Vagina (tissue), 2 donors: ENCODE measurements at regions not wholly inside any gene's neighbourhood (a gene's known extent, or its start where the extent isn't known, plus 50 kb on each side); places are given as distances from the start of the nearest gene placed in this dataset.

Experiments
- DNase-seq, 2 donors: peaks; one replicate each; pipeline ENCODE4 v3.0.0-alpha.2; 2017; ENCODE audit errors: extremely low spot score in 2 of 2
- H3K27ac ChIP-seq: fragments of 200-600 bp; sonication (generic); one replicate; pipeline ENCODE4 v1.5.1; 2019
- H3K27me3 ChIP-seq: fragments of 200-600 bp; sonication (generic); one replicate; pipeline ENCODE4 v1.5.1; 2019
- H3K36me3 ChIP-seq, 2 donors: fragments of 200-600 bp; sonication (generic); one replicate each; pipeline ENCODE4 v1.5.1; 2017 to 2019
- H3K4me1 ChIP-seq: fragments of 200-600 bp; sonication (generic); one replicate; pipeline ENCODE4 v1.5.1; 2019
- H3K4me3 ChIP-seq, 2 donors: fragments of 200-600 bp; sonication (generic); 1 replicate in 1 of 2; 2 replicates in 1 of 2; pipeline ENCODE4 v1.5.1; 2016 to 2019
- H3K9me3 ChIP-seq: fragments of 200-600 bp; sonication (generic); one replicate; pipeline ENCODE4 v1.5.1; 2019
- CTCF ChIP-seq, 3 experiments: fragments of 450-650 bp in 2 of 3; fragments of 200-600 bp in 1 of 3; sonication (generic) in 1 of 3; IDR thresholded peaks; one replicate each; pipeline ENCODE4 v1.5.1; 2017 to 2019; ENCODE audit warnings: antibody characterized with exemption in 3 of 3, mild to moderate bottlenecking in 2 of 3, moderate library complexity in 2 of 3
- POLR2A ChIP-seq, 2 donors: fragments of 450-650 bp; IDR thresholded peaks; one replicate each; pipeline ENCODE4 v1.6.1; 2017; ENCODE audit warnings: antibody characterized with exemption in 2 of 2, mild to moderate bottlenecking in 2 of 2, moderate library complexity in 2 of 2
- POLR2AphosphoS5 ChIP-seq, 2 donors: sonication (generic); formaldehyde crosslinking; IDR thresholded peaks; one replicate each; pipeline ENCODE4 v1.9.0; 2017; ENCODE audit warnings: antibody characterized with exemption in 2 of 2, mild to moderate bottlenecking in 2 of 2, low read depth in 1 of 2; ENCODE audit not compliant: insufficient read depth in 1 of 2
- intact Hi-C: fragments of 100-400 bp; cut with DNase I; formaldehyde crosslinking; loops from one replicate; pipeline ENCODE4 v1.15.1; 2023

- H3K27me3 ChIP-seq: no peaks in the 10 kb centered on the region
- no peaks in the 10 kb centered on the region for H3K9me3 ChIP-seq
- no peak overlapping the region for H3K4me3 ChIP-seq
- peaks cover 16% of the 10 kb centered on the region for H3K4me1 ChIP-seq
- DNase-seq: no peak
- intact Hi-C loops: no loop called here
- TF ChIP-seq POLR2AphosphoS5 (IDR thresholded peaks at IDR 0.05; ENCODE audit: insufficient read depth in 1 of 2, low read depth in 1 of 2) (no peak), POLR2A (IDR thresholded peaks at IDR 0.05) (no peak), CTCF (IDR thresholded peaks at IDR 0.05) (no peak)
- H3K27ac ChIP-seq: no peak overlapping the region
- no peaks in the 10 kb centered on the region for H3K36me3 ChIP-seq
Observed at GRCh38 chr12:58588770-58589169, 331.5 kb downstream of the LRIG3 start.

GRCh38 chr12:58592475-58593207 is 327.7 kb downstream of the LRIG3 start:
- TF ChIP-seq POLR2A (IDR thresholded peaks at IDR 0.05) (no peak), POLR2AphosphoS5 (IDR thresholded peaks at IDR 0.05; ENCODE audit: insufficient read depth in 1 of 2, low read depth in 1 of 2) (peak in 1 of 2 donors; percentile 63)
- Histone ChIP-seq H3K9me3 (no peaks in the 10 kb centered on the region), H3K36me3 (no peaks in the 10 kb centered on the region), H3K4me3 (no peak overlapping the region), H3K27ac (no peak overlapping the region), H3K27me3 (no peaks in the 10 kb centered on the region), H3K4me1 (peaks cover 19% of the 10 kb centered on the region)
- intact Hi-C loops: no loop called here
- no peak for DNase-seq

- Histone ChIP-seq H3K27me3 (no peaks in the 10 kb centered on the region), H3K9me3 (no peaks in the 10 kb centered on the region), H3K36me3 (no peaks in the 10 kb centered on the region), H3K4me1 (peaks cover 19% of the 10 kb centered on the region), H3K27ac (peak overlapping the region; percentile 32), H3K4me3 (no peak overlapping the region)
- intact Hi-C loops: no loop called here
- no peak for DNase-seq
- TF ChIP-seq POLR2A (IDR thresholded peaks at IDR 0.05) (no peak), CTCF (IDR thresholded peaks at IDR 0.05) (no peak), POLR2AphosphoS5 (IDR thresholded peaks at IDR 0.05; ENCODE audit: insufficient read depth in 1 of 2, low read depth in 1 of 2) (no peak)
Observed at GRCh38 chr12:58593557-58594304, 326.6 kb downstream of the LRIG3 start.

GRCh38 chr12:58596381-58596780 is 323.9 kb downstream of the LRIG3 start:
- no peak overlapping the region for H3K4me3 ChIP-seq
- no peaks in the 10 kb centered on the region for H3K9me3 ChIP-seq
- H3K27ac ChIP-seq: no peak overlapping the region
- H3K27me3 ChIP-seq: no peaks in the 10 kb centered on the region
- no peak for TF ChIP-seq POLR2AphosphoS5 (IDR thresholded peaks at IDR 0.05; ENCODE audit: insufficient read depth in 1 of 2, low read depth in 1 of 2)
- TF ChIP-seq POLR2A (IDR thresholded peaks at IDR 0.05): no peak
- TF ChIP-seq CTCF (IDR thresholded peaks at IDR 0.05): no peak
- H3K36me3 ChIP-seq: no peaks in the 10 kb centered on the region
- intact Hi-C loops: no loop called here
- DNase-seq: no peak
- H3K4me1 ChIP-seq: peaks cover 19% of the 10 kb centered on the region

- Histone ChIP-seq H3K4me1 (no peaks in the 10 kb centered on the region), H3K9me3 (no peaks in the 10 kb centered on the region), H3K27ac (no peak overlapping the region), H3K27me3 (no peaks in the 10 kb centered on the region), H3K36me3 (no peaks in the 10 kb centered on the region), H3K4me3 (no peak overlapping the region)
- DNase-seq: no peak
- intact Hi-C loops: no loop called here
- TF ChIP-seq CTCF (IDR thresholded peaks at IDR 0.05) (no peak), POLR2A (IDR thresholded peaks at IDR 0.05) (no peak), POLR2AphosphoS5 (IDR thresholded peaks at IDR 0.05; ENCODE audit: insufficient read depth in 1 of 2, low read depth in 1 of 2) (no peak)
Observed at GRCh38 chr12:58601529-58601928, 318.8 kb downstream of the LRIG3 start.
